Erythroblast (primary cell): ENCODE measurements at regions not wholly inside any gene's neighbourhood (a gene's known extent, or its start where the extent isn't known, plus 50 kb on each side); places are given as distances from the start of the nearest gene placed in this dataset.
"Not testable (repeated sequence)": the region's sequence is repeated elsewhere in the genome, so short reads cannot be mapped to it uniquely, and the experiment has no call there.

Experiments
- DNase-seq, 2 experiments: peaks; one replicate each; lab custom pipeline; 2025; lab: John Stamatoyannopoulos, UW
- GATA1 ChIP-seq: IDR thresholded peaks from 2 replicates; pipeline ENCODE4 v1.6.1; 2011; ENCODE audit warnings: low read depth, mild to moderate bottlenecking, control low read depth, low read length, moderate library complexity
- POLR2A ChIP-seq: IDR thresholded peaks from 2 replicates; pipeline ENCODE4 v1.6.1; 2011; ENCODE audit warnings: mild to moderate bottlenecking, low read length

DNA sequence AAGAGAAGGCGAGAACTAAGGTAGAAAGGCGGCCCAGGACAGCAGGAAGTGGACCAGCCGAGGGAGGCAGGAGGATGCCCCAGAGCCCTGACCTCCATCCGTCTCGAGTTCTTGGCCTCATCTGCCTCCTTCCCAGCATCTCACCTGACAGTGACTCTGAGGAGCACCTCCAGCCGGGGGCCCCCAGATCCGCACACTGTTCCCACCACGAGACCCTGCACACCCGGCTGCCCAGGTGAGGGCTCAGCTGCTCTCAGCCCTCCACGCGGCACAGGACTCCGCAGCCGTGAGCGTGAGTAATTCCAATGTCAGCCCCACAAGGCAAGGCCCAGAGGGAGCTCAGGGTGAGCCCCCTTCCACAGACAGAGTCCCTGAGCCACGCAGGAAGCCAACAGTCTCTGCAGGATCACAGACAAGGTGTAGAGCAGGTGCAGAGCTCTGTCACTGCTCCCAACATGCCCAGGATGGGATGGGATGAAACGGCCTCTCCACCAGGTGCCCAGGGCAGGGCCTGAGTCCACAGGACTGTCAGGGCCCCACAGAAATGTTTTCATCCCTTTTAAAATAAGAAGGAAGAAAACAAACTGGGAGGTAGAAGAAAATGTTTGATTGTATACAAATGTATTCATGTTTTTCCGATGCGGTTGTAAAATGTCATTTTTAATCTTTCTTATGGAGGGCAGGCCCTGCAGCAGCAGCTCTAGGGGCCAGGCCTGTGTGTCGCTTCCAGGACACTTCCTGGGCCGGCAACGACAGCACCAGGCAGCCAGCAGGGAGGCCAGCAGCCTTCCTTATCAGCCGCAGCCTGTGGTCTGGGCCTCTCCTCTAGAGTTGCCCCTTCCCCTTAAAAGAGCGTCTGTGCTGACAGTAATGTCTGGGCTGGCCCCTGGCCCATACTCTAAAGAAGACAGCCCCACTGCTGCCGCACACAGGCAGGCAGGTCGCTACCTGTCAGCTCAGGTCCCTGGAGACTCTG lies 66.9 kb downstream of the DLL1 start:
- DNase-seq, result no peak
- TF ChIP-seq POLR2A, result no peak
- no peak for TF ChIP-seq GATA1

DNA sequence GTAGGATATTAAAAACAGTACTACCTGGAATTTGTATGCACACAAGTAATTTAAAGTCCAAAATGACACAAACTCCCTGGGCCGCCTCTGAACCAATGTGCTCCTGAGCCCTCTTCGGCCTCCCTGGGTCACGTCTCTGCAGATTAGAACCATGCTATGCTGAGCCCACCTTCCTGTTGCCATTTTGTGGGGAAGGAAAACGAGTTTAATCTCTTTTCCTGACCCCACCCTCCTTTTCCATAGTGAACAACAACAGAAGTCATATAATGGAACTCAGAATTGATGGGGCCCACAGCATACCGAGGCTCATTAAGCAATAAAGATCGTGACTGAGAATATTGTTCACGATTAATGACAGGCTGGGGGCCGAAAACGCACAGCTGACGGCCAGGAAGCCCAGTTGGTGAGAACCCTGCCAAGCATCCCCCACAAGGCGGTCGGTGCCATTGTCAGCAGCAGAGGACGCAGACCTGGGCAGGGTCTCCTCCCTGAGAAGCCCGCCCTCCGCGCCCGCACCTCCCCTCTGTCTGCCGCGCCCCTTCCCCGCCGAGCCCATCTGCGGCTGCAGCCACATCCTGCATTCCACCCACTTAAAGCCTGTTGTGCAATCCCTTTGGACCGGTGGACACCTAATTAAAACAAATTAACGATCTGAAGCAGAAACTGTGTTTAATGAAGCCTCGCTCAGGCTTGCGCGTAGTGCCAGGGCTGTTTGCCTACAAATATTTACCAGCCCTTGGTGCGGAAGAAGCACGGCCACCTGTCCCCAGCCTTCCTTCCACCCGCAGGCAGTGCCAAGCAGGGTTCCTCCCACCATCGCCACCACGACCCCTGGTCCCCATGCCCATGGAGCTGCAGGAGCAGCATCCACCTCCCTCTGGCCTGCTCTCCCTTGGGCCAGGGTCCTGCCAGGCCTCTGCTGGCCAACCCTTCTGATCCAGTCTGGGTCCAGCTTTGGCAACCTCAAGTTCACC lies 68.1 kb downstream of the DLL1 start:
- no peak for DNase-seq
- TF ChIP-seq GATA1 (no peak), POLR2A (no peak)

DNA sequence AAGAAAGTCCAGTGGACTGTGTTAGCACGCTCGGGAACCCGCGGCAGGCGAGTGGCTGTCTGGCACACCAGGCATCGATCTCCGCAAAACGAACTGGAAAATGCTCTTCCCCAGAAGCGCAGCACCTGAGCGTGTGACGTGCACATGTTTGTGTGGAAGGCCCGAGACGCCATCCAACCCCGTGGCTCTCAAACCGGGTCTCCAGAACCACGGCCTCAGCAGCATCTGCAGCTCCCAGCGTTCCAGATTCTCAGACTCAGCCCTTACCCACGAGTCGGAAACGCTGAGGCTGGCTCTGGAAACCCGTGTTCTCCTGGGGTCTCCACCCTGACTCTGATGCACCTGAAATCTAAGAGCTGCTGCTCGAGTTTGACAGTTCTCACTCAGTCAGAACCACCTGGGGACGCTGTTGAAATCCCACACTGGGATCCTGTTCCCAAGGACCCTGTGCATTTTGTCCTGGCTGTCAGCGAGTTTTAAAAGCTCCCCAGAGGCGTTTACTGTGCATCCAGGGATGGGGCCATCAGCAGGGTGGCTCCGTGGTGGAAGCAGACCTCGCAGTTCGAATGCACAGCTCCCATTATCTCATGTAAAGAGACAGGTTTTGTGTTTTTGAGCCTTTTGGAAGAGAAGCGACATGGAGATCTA lies 69.0 kb downstream of the DLL1 start:
- TF ChIP-seq POLR2A (no peak), GATA1 (no peak)
- DNase-seq, result no peak

DNA sequence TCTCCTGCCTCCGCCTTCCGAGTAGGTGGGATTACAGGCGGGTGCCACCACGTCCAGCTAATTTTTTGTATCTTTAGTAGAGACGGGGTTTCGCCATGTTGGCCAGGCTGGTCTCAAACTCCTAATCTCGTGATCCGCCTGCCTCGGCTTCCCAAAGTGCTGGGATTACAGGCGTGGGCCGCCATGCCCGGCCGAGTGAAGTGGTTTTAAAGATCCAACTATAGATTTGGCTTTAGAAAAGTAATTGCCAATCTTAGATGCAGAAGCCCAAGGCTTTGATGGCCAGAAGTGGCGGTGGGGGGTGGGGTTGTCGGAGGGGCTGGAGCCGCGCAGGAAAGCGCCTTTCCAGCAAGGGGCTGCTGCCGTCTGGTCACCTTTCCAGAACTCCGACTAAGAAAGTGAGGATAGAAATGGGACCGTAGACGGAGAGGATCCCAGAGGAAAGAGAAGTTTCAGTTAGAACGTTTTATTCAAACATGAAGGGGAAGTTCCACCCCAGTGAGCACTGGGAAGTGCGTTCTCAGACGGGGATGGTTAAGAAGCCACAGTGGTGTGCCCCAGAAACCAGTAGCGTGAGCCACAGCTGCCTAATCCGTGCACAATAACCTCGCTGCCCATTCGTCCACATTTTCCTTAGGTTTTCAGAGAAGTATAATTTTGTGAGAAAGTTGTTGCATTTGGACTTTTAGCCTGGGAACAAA lies 69.7 kb downstream of the DLL1 start:
- TF ChIP-seq GATA1 (no peak), POLR2A (no peak)
- DNase-seq, result no peak

DNA sequence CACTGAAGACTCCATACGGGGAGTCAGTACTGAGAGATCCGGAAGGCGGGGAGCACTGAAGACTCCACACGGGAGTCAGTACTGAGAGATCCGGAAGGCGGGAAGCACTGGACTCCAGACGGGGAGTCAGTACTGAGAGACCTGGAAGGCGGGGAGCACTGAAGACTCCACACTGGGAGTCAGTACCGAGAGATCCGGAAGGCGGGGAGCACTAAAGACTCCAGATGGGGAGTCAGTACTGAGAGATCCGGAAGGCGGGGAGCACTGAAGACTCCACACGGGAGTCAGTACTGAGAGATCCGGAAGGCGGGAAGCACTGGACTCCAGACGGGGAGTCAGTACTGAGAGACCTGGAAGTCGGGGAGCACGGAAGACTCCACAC lies 77.2 kb downstream of the DLL1 start:
- not testable (repeated sequence) for DNase-seq

DNA sequence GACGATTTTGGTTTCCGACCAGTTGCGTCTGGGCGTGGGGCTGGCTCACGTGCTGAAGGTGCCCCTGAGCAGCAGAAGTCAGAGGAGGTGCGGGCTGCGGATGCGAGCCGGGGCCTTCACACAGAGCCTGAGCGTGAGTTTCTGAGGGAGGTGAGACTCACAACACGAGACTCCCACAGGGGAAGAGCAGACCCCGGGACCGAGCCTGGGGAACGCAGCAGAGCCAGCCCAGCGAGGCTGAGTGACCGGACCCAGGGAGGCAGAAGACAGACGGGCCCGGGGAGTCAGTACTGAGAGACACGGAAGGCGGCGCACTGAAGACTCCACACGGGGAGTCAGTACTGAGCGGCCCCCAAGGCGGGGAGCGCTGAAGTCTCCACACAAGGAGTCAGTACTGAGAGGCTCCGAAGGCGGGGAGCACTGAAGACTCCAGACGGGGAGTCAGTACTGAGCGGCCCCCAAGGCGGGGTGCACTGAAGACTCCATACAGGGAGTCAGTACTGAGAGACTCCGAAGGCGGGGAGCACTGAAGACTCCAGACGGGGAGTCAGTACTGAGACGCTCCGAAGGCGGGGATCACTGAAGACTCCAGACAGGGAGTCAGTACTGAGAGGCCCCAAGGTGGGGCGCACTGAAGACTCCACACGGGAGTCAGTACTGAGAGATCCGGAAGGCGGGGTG lies 77.8 kb downstream of the DLL1 start:
- no peak for DNase-seq

DNA sequence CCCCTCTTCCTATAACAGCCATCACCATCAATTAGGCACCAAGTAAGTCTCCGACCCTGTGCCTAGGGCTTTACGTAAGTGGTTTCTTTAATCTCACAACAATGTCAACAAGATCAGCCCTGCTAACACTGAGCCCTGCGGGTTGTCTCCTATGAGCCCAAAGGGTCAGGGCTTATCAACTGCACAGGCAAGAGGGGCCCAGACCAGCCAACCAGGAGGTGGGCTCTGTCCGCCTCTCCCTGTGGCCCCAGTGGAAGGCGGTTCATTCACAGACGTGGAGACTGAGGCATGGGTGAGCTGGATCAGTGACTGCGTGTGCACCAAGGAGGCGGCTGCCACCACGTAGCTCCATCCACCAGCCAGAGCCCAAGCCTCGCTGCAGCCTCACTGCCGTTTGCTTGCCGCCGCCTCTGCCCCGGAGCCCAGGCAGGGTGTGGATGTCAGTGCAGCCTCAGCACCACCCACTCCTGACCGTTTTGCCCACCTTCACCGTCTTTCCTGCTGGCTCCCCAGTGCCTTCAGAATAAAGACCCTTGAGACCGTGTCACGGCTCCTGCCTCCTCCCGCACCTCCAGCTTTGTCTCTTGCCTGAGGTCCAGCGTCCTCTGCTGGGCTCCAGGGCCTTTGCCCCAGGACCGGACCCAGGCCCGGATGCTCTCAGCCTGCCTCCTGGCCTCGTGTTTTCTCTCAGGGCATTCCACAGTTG lies 78.7 kb downstream of the DLL1 start:
- TF ChIP-seq GATA1 (no peak), POLR2A (no peak)
- DNase-seq, result no peak

More for the DNA sequence above, 77.8 kb downstream of the DLL1 start:
- TF ChIP-seq GATA1, result no peak
- TF ChIP-seq POLR2A, result no peak

DNA sequence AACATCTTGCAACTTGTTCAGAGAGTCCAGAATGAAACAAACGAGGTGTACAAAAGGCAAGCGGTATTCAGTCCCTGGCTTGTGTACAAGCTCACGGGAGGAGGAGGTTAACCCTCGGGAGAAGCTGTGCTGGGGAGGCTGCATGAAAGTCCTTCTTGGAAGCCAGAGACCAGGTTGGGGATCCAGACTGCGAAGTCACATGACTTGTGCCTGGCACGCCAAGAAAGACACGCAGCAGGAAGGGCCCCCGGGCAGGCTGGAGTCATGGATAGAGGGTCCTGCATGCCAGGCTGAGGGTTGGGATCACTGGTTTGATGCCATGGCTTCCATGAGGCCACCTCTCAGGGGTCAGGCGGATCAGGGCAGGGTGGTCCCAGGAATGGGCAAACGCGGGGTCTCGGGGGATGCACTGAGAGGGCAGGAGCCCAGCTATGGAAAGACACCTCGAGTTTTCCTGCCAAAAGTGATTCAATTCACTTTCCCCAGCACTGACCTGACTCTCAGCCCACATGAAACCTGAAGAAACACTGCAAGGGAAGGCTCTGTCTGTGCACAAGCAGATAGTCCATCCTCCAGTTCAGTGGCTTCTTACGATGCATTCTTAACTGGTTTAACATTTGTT lies 79.4 kb downstream of the DLL1 start:
- TF ChIP-seq GATA1, result no peak
- no peak for TF ChIP-seq POLR2A
- no peak for DNase-seq

DNA sequence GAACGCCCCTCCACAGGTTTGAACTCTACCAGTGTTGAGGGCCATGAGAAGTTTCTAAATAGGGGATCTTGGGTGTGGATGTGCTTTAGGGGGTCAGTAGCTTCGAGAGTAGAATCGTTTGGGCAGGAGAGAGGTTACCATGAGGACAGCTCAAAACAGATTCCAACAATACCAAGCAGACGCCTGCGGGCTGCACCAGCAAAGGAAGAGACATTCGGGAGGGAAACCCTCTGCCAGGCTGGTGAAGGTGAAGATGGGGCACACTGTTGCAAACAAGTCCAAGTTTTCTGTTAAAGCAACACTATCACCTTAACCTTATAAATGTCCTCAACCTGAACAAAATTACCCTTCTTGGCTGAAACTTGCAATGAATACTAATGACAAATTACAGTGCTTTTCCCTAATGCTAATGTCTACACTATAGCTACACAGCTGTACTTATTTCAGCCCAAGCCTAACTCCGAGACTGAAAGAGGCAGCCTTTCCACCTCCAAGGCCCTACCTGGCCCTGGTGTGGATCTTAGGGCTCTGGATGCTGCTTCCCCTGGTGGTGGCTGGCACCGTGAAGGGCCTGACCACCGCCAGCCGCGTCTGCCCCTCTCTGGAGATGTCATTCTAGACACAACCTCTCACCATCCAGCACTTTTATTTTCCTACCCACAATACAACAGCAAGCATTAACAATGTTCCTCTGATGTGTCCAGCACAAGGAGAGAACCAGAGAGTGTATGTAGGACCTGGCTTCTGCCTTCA lies 80.1 kb downstream of the DLL1 start:
- TF ChIP-seq GATA1 (no peak), POLR2A (no peak)
- DNase-seq, result no peak

DNA sequence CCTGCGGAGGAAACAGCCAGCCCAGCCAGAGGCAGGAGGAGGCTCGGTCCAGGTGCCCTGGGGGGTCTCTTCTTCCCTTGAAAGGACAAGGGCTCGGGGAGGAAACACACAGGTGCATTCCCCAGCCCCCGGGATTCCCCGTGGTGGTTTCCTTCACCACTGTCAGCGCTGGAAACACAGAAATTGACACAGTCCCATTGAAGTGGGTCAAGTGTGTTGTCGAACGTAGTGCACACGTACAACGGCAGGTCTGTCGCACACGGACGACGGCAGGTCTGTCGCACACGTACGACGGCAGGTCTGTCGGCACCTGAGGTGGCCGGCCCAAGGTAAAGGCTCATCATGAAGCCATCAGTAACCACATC lies 80.9 kb downstream of the DLL1 start:
- no peak for DNase-seq
- TF ChIP-seq GATA1 (no peak), POLR2A (no peak)

DNA sequence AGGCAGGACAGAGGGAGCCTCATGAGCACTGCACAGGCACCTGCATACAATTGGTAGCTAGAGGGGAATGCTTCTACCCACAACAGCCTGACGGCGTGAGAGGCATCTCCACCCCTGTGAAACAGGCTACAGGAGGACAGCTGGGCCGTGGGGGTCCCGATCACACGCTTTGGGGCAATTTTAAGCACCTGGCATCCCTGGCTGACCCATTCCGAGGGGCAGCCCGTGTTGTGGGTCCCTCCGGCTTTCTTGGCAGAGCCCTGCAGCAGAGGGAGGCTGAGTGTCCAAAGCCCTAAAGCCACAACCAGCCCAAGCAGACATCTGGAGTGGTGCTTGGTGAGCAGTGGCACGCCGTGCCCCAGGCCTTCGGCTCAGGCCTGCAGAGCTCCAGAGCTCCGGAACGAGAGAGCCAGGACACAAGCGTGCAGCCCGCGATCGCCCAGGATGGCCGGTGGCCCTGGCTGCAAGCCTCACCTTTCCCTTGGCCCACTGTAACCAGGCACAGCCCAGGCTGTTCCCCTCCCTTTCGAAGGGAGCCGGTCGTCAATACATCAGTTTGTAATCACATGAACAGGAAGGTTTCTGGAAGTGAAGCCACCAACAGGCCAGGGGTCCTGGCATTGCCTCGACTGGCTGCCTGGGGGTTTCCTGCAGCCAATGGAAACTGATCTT lies 81.4 kb downstream of the DLL1 start:
- TF ChIP-seq GATA1 (no peak), POLR2A (no peak)
- DNase-seq, result no peak
